Head of caudate nucleus (tissue), 42 donors: ENCODE measurements at regions not wholly inside any gene's neighbourhood (a gene's known extent, or its start where the extent isn't known, plus 50 kb on each side); places are given as distances from the start of the nearest gene placed in this dataset.
A peak's percentile ranks its signal among the peaks of the same experiment; 100 is the strongest.

Experiments
- DNase-seq, 42 donors: peaks; one replicate each; pipeline versions ENCODE4 v3.0.0 to v3.0.0-alpha.2; 2020 to 2021; ENCODE audit warnings: mixed read lengths in 7 of 42
- intact Hi-C: fragments of 100-400 bp; cut with DNase I; formaldehyde crosslinking; loops from one replicate; pipeline ENCODE4 v1.15.0; 2022

- no peak for DNase-seq
- intact Hi-C loops: no loop called here
Observed at GRCh38 chr2:58866040-58866439, 624.9 kb upstream of the FANCL start.

- intact Hi-C loops: no loop called here
Observed at GRCh38 chr2:58865436-58865835, 624.3 kb upstream of the FANCL start.

GRCh38 chr2:58862244-58862643, 621.1 kb upstream of the FANCL start:
- no peak for DNase-seq
- intact Hi-C loops: no loop called here

More at GRCh38 chr2:58865436-58865835, 624.3 kb upstream of the FANCL start:
- DNase-seq: no peak

- no peak for DNase-seq
- intact Hi-C loops: no loop called here
Observed at GRCh38 chr2:58860586-58860985, 619.5 kb upstream of the FANCL start.

GRCh38 chr2:58856100-58856499, 615.0 kb upstream of the FANCL start:
- intact Hi-C loops: no loop called here

GRCh38 chr2:58853420-58853819, 612.3 kb upstream of the FANCL start:
- no peak for DNase-seq
- intact Hi-C loops: no loop called here

More at GRCh38 chr2:58856100-58856499, 615.0 kb upstream of the FANCL start:
- no peak for DNase-seq

- intact Hi-C loops: no loop called here
- DNase-seq: no peak
Observed at GRCh38 chr2:58852905-58853304, 611.8 kb upstream of the FANCL start.

GRCh38 chr2:58852243-58852642, 611.1 kb upstream of the FANCL start:
- intact Hi-C loops: no loop called here
- peak in 23 of 42 donors; percentile 3 to 61 (median 17) for DNase-seq

GRCh38 chr2:58851598-58851997, 610.5 kb upstream of the FANCL start:
- intact Hi-C loops: no loop called here
- no peak for DNase-seq

GRCh38 chr2:58845011-58845410, 603.9 kb upstream of the FANCL start:
- intact Hi-C loops: no loop called here

GRCh38 chr2:58842501-58843155, 601.5 kb upstream of the FANCL start:
- no peak for DNase-seq
- intact Hi-C loops: no loop called here

More at GRCh38 chr2:58845011-58845410, 603.9 kb upstream of the FANCL start:
- no peak for DNase-seq

- DNase-seq: peak in 1 of 42 donors; percentile 25
- intact Hi-C loops: no loop called here
Observed at GRCh38 chr2:58834404-58834803, 593.3 kb upstream of the FANCL start.

- no peak for DNase-seq
Observed at GRCh38 chr2:58826795-58827194, 585.7 kb upstream of the FANCL start.

GRCh38 chr2:58812771-58813344, 571.7 kb upstream of the FANCL start:
- intact Hi-C loops: no loop called here
- DNase-seq: no peak

More at GRCh38 chr2:58826795-58827194, 585.7 kb upstream of the FANCL start:
- intact Hi-C loops: no loop called here

GRCh38 chr2:58805126-58805525, 564.0 kb upstream of the FANCL start:
- intact Hi-C loops: no loop called here
- DNase-seq: no peak

GRCh38 chr2:58803192-58803591, 562.1 kb upstream of the FANCL start:
- intact Hi-C loops: no loop called here
- no peak for DNase-seq

GRCh38 chr2:58800881-58801280, 559.8 kb upstream of the FANCL start:
- intact Hi-C loops: no loop called here
- DNase-seq: no peak

GRCh38 chr2:58798676-58799208, 557.6 kb upstream of the FANCL start:
- intact Hi-C loops: no loop called here
- DNase-seq: no peak

- intact Hi-C loops: no loop called here
- no peak for DNase-seq
Observed at GRCh38 chr2:58796239-58796910, 555.2 kb upstream of the FANCL start.

GRCh38 chr2:58794916-58795315, 553.8 kb upstream of the FANCL start:
- intact Hi-C loops: no loop called here
- no peak for DNase-seq
